GM19193 (cell line): ENCODE measurements at regions not wholly inside any gene's neighbourhood (a gene's known extent, or its start where the extent isn't known, plus 50 kb on each side); places are given as distances from the start of the nearest gene placed in this dataset.

Experiments
- POLR2A ChIP-seq: IDR thresholded peaks from 4 replicates; pipeline ENCODE4 v1.6.1; 2011; ENCODE audit not compliant: insufficient read depth, insufficient read length; ENCODE audit errors: extremely low read depth

GRCh38 chr17:33896263-33896662 lies 358.8 kb upstream of the CCL2 start:
- no peak for TF ChIP-seq POLR2A

- TF ChIP-seq POLR2A = no peak
These were observed 354.0 kb upstream of the CCL2 start for GRCh38 chr17:33901085-33901484.

- TF ChIP-seq POLR2A = no peak
These were observed 352.1 kb upstream of the CCL2 start for GRCh38 chr17:33902901-33903449.

- TF ChIP-seq POLR2A = no peak
These were observed 350.6 kb upstream of the CCL2 start for GRCh38 chr17:33904476-33904875.

- no peak for TF ChIP-seq POLR2A
These were observed 349.7 kb upstream of the CCL2 start for GRCh38 chr17:33905338-33905800.

GRCh38 chr17:33908363-33909064 lies 346.6 kb upstream of the CCL2 start:
- no peak for TF ChIP-seq POLR2A

GRCh38 chr17:33910200-33910857 lies 344.8 kb upstream of the CCL2 start:
- no peak for TF ChIP-seq POLR2A

GRCh38 chr17:33914125-33914524 lies 341.0 kb upstream of the CCL2 start:
- no peak for TF ChIP-seq POLR2A

GRCh38 chr17:33922971-33923370 lies 332.1 kb upstream of the CCL2 start:
- no peak for TF ChIP-seq POLR2A

GRCh38 chr17:33924104-33924503 lies 331.0 kb upstream of the CCL2 start:
- TF ChIP-seq POLR2A = no peak

GRCh38 chr17:33925649-33926048 lies 329.4 kb upstream of the CCL2 start:
- no peak for TF ChIP-seq POLR2A

- no peak for TF ChIP-seq POLR2A
These were observed 327.4 kb upstream of the CCL2 start for GRCh38 chr17:33927732-33928133.

- TF ChIP-seq POLR2A = no peak
These were observed 325.8 kb upstream of the CCL2 start for GRCh38 chr17:33929181-33929724.

GRCh38 chr17:33932996-33933395 lies 322.1 kb upstream of the CCL2 start:
- TF ChIP-seq POLR2A = no peak

GRCh38 chr17:33933576-33933975 lies 321.5 kb upstream of the CCL2 start:
- TF ChIP-seq POLR2A = no peak

GRCh38 chr17:33934696-33935095 lies 320.4 kb upstream of the CCL2 start:
- no peak for TF ChIP-seq POLR2A
